Gastroesophageal sphincter (tissue), 2 donors: ENCODE measurements at regions not wholly inside any gene's neighbourhood (a gene's known extent, or its start where the extent isn't known, plus 50 kb on each side); places are given as distances from the start of the nearest gene placed in this dataset.

ENCODE experiments used
- POLR2A ChIP-seq, 2 donors: fragments of 450-650 bp; IDR thresholded peaks; one replicate each; pipeline ENCODE4 v1.6.1; 2017; ENCODE audit warnings: antibody characterized with exemption in 2 of 2, mild to moderate bottlenecking in 2 of 2, moderate library complexity in 1 of 2
- POLR2AphosphoS5 ChIP-seq: sonication (generic); formaldehyde crosslinking; IDR thresholded peaks from one replicate; pipeline ENCODE4 v1.6.1; 2017; ENCODE audit warnings: antibody characterized with exemption

DNA sequence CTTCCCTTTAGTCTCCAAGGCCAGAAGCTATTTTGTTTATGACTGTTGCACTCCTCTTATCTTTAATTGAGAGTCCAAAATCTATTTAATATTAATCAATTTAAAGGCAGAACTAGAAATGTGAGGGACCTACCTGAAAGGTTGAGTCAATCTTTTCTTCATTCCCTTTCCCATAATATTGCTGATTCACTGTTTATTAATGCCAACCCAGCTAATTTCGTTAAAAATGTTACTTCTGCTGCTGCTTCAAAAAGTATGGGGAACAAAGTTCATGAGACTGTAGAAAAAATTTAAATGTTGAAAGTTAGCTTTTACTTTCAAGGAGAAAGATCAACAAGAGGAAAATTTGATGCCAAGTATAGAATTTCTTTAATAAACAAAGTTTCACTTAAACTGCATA lies 365.3 kb downstream of the TENT5A start:
- no peak for TF ChIP-seq POLR2A (IDR thresholded peaks at IDR 0.05)
- no peak for TF ChIP-seq POLR2AphosphoS5
